CD8-positive, alpha-beta memory T cell (primary cell): ENCODE measurements at regions not wholly inside any gene's neighbourhood (a gene's known extent, or its start where the extent isn't known, plus 50 kb on each side); places are given as distances from the start of the nearest gene placed in this dataset.
"Not testable (repeated sequence)": the region's sequence is repeated elsewhere in the genome, so short reads cannot be mapped to it uniquely, and the experiment has no call there.

Experiments used
- CTCF ChIA-PET: fragments of 350-600 bp; sonication (Branson Sonifier 250); formaldehyde crosslinking; loops from one replicate; lab custom pipeline; 2021; ENCODE audit warnings: antibody characterized with exemption; lab: Charles Lee
- POLR2A ChIA-PET: fragments of 350-600 bp; sonication (Branson Sonifier 250); formaldehyde crosslinking; loops from one replicate; lab custom pipeline; 2021; ENCODE audit warnings: antibody characterized with exemption; lab: Charles Lee
- DNase-seq, 5 donors: peaks; one replicate each; pipeline versions ENCODE4 v3.0.0 to v3.0.0-alpha.2; 2020 to 2022; ENCODE audit warnings: mixed read lengths in 1 of 5
- H3K27ac ChIP-seq: one replicate; pipeline ENCODE4 v1.7.0; 2013; ENCODE audit warnings: low read depth, mild to moderate bottlenecking, low read length, moderate library complexity
- H3K27me3 ChIP-seq: 2 replicates; pipeline ENCODE4 v1.7.0; 2013; ENCODE audit warnings: low read length, mild to moderate bottlenecking; ENCODE audit not compliant: insufficient read depth, poor library complexity, severe bottlenecking
- H3K36me3 ChIP-seq: 2 replicates; pipeline ENCODE4 v1.7.0; 2013; ENCODE audit warnings: mild to moderate bottlenecking, low read length, moderate library complexity; ENCODE audit not compliant: insufficient read depth
- H3K4me1 ChIP-seq: 2 replicates; pipeline ENCODE4 v1.7.0; 2013; ENCODE audit warnings: mild to moderate bottlenecking, low read length, moderate library complexity; ENCODE audit not compliant: insufficient read depth
- H3K4me3 ChIP-seq: 2 replicates; pipeline ENCODE4 v1.7.0; 2013; ENCODE audit warnings: mild to moderate bottlenecking, low read length
- H3K9me3 ChIP-seq: 2 replicates; pipeline ENCODE4 v1.7.0; 2013; ENCODE audit warnings: mild to moderate bottlenecking, low read length
- H3K27ac Mint-ChIP-seq, 8 donors: one replicate each; pipeline ENCODE4 v1.8.0; 2020 to 2021; ENCODE audit warnings: mixed read lengths in 8 of 8, mild to moderate bottlenecking in 6 of 8, inconsistent platforms in 3 of 8, moderate library complexity in 3 of 8
- H3K27me3 Mint-ChIP-seq, 2 donors: one replicate each; pipeline ENCODE4 v1.8.0; 2020 to 2021; ENCODE audit warnings: mixed read lengths in 2 of 2, mild to moderate bottlenecking in 1 of 2, moderate library complexity in 1 of 2
- H3K36me3 Mint-ChIP-seq, 3 donors: one replicate each; pipeline ENCODE4 v1.8.0; 2020 to 2021; ENCODE audit warnings: mixed read lengths in 3 of 3, inconsistent platforms in 1 of 3, mild to moderate bottlenecking in 1 of 3
- H3K4me1 Mint-ChIP-seq, 3 donors: one replicate each; pipeline ENCODE4 v1.8.0; 2020 to 2021; ENCODE audit warnings: mixed read lengths in 3 of 3, inconsistent platforms in 1 of 3, mild to moderate bottlenecking in 1 of 3
- H3K4me3 Mint-ChIP-seq, 7 donors: one replicate each; pipeline ENCODE4 v1.8.0; 2020 to 2021; ENCODE audit warnings: mixed read lengths in 7 of 7, mild to moderate bottlenecking in 6 of 7, moderate library complexity in 4 of 7, inconsistent platforms in 2 of 7
- H3K9me3 Mint-ChIP-seq, 5 donors: one replicate each; pipeline ENCODE4 v1.8.0; 2020 to 2022; ENCODE audit warnings: mixed read lengths in 5 of 5, mild to moderate bottlenecking in 3 of 5, moderate library complexity in 2 of 5, inconsistent platforms in 1 of 5

- H3K36me3 Mint-ChIP-seq, result no peaks in the 10 kb centered on the region
- peaks cover 5 to 13% of the 10 kb centered on the region in 2 donors for H3K27me3 Mint-ChIP-seq
- Histone ChIP-seq H3K4me1 (no peaks in the 10 kb centered on the region), H3K27ac (no peak overlapping the region), H3K36me3 (no peaks in the 10 kb centered on the region), H3K4me3 (no peak overlapping the region), H3K9me3 (no peaks in the 10 kb centered on the region), H3K27me3 (no peaks in the 10 kb centered on the region)
- H3K9me3 Mint-ChIP-seq, result peaks cover 0 to 3% (median 1%) of the 10 kb centered on the region in 5 donors
- H3K27ac Mint-ChIP-seq, result no peak overlapping the region
- no peaks in the 10 kb centered on the region for H3K4me1 Mint-ChIP-seq
- no peak for DNase-seq
- CTCF ChIA-PET, result no interaction called here
- POLR2A ChIA-PET, result no interaction called here
- no peak overlapping the region for H3K4me3 Mint-ChIP-seq
These were observed 303.2 kb upstream of the TMTC4 start for GRCh38 chr13:100977841-100978240.

- Mint-ChIP-seq H3K27ac (no peak overlapping the region), H3K4me1 (no peaks in the 10 kb centered on the region), H3K36me3 (no peaks in the 10 kb centered on the region), H3K4me3 (no peak overlapping the region), H3K9me3 (peaks cover 0 to 9% (median 2%) of the 10 kb centered on the region in 5 donors), H3K27me3 (peaks cover 5 to 18% of the 10 kb centered on the region in 2 donors)
- CTCF ChIA-PET, result no interaction called here
- H3K36me3 ChIP-seq, result no peaks in the 10 kb centered on the region
- no peak overlapping the region for H3K4me3 ChIP-seq
- no peaks in the 10 kb centered on the region for H3K27me3 ChIP-seq
- H3K9me3 ChIP-seq, result no peaks in the 10 kb centered on the region
- H3K4me1 ChIP-seq, result no peaks in the 10 kb centered on the region
- POLR2A ChIA-PET, result no interaction called here
- no peak overlapping the region for H3K27ac ChIP-seq
- DNase-seq, result no peak
These were observed 302.4 kb upstream of the TMTC4 start for GRCh38 chr13:100976993-100977392.

GRCh38 chr13:100975666-100976065 is 301.1 kb upstream of the TMTC4 start:
- H3K27me3 Mint-ChIP-seq, result peaks cover 4 to 15% of the 10 kb centered on the region in 2 donors
- POLR2A ChIA-PET, H3K36me3 Mint-ChIP-seq: not testable (repeated sequence)

GRCh38 chr13:100962585-100962984 is 288.0 kb upstream of the TMTC4 start:
- Histone ChIP-seq H3K27ac (no peak overlapping the region), H3K36me3 (no peaks in the 10 kb centered on the region), H3K4me1 (no peaks in the 10 kb centered on the region), H3K4me3 (no peak overlapping the region), H3K9me3 (no peaks in the 10 kb centered on the region), H3K27me3 (no peaks in the 10 kb centered on the region)
- H3K4me3 Mint-ChIP-seq, result no peak overlapping the region
- H3K9me3 Mint-ChIP-seq, result peaks cover 3 to 9% (median 8%) of the 10 kb centered on the region in 5 donors
- ChIA-PET CTCF (no interaction called here), POLR2A (no interaction called here)
- H3K27me3 Mint-ChIP-seq, result peaks cover 2 to 3% of the 10 kb centered on the region in 2 donors
- no peaks in the 10 kb centered on the region for H3K36me3 Mint-ChIP-seq
- H3K27ac Mint-ChIP-seq, result no peak overlapping the region
- no peak for DNase-seq
- H3K4me1 Mint-ChIP-seq, result no peaks in the 10 kb centered on the region

More at GRCh38 chr13:100975666-100976065, 301.1 kb upstream of the TMTC4 start:
- H3K27me3 ChIP-seq, CTCF ChIA-PET, H3K4me1 ChIP-seq, H3K4me1 Mint-ChIP-seq, H3K27ac Mint-ChIP-seq, H3K4me3 Mint-ChIP-seq, H3K4me3 ChIP-seq, H3K27ac ChIP-seq, H3K9me3 ChIP-seq, DNase-seq, H3K36me3 ChIP-seq: not testable (repeated sequence)
- peaks cover 0 to 16% (median 4%) of the 10 kb centered on the region in 5 donors for H3K9me3 Mint-ChIP-seq

GRCh38 chr13:100961186-100961585 is 286.6 kb upstream of the TMTC4 start:
- Histone ChIP-seq H3K27me3 (no peaks in the 10 kb centered on the region), H3K4me3 (no peak overlapping the region), H3K27ac (no peak overlapping the region), H3K4me1 (no peaks in the 10 kb centered on the region), H3K36me3 (no peaks in the 10 kb centered on the region), H3K9me3 (no peaks in the 10 kb centered on the region)
- Mint-ChIP-seq H3K4me1 (no peaks in the 10 kb centered on the region), H3K27ac (no peak overlapping the region), H3K36me3 (no peaks in the 10 kb centered on the region), H3K27me3 (peaks cover 2 to 3% of the 10 kb centered on the region in 2 donors), H3K4me3 (no peak overlapping the region), H3K9me3 (peaks cover 2 to 5% (median 4%) of the 10 kb centered on the region in 5 donors)
- ChIA-PET POLR2A (no interaction called here), CTCF (no interaction called here)
- DNase-seq, result no peak

- ChIA-PET POLR2A (no interaction called here), CTCF (no interaction called here)
- no peak overlapping the region for H3K27ac Mint-ChIP-seq
- no peak overlapping the region for H3K4me3 ChIP-seq
- H3K4me1 Mint-ChIP-seq, result no peaks in the 10 kb centered on the region
- H3K4me3 Mint-ChIP-seq, result no peak overlapping the region
- H3K9me3 Mint-ChIP-seq, result peaks cover 0 to 4% (median 0%) of the 10 kb centered on the region in 5 donors
- peaks cover 2 to 3% of the 10 kb centered on the region in 2 donors for H3K27me3 Mint-ChIP-seq
- H3K27me3 ChIP-seq, result no peaks in the 10 kb centered on the region
- no peak overlapping the region for H3K27ac ChIP-seq
- H3K36me3 Mint-ChIP-seq, result no peaks in the 10 kb centered on the region
- no peak for DNase-seq
- H3K36me3 ChIP-seq, result no peaks in the 10 kb centered on the region
- no peaks in the 10 kb centered on the region for H3K9me3 ChIP-seq
- no peaks in the 10 kb centered on the region for H3K4me1 ChIP-seq
These were observed 284.2 kb upstream of the TMTC4 start for GRCh38 chr13:100958831-100959230.

- no peak overlapping the region for H3K4me3 ChIP-seq
- H3K27me3 Mint-ChIP-seq, result peaks cover 2 to 3% of the 10 kb centered on the region in 2 donors
- no peaks in the 10 kb centered on the region for H3K27me3 ChIP-seq
- H3K27ac ChIP-seq, result no peak overlapping the region
- no peaks in the 10 kb centered on the region for H3K4me1 ChIP-seq
- H3K9me3 ChIP-seq, result no peaks in the 10 kb centered on the region
- DNase-seq, result no peak
- H3K36me3 Mint-ChIP-seq, result no peaks in the 10 kb centered on the region
- ChIA-PET POLR2A (interaction anchor here (0.7 kb wide), 1 partner anchor 29 kb away, joined by 3 read pairs; no protein-coding TSS in a partner anchor), CTCF (no interaction called here)
- H3K4me3 Mint-ChIP-seq, result no peak overlapping the region
- H3K4me1 Mint-ChIP-seq, result no peaks in the 10 kb centered on the region
- peaks cover 0 to 7% (median 0%) of the 10 kb centered on the region in 5 donors for H3K9me3 Mint-ChIP-seq
- no peak overlapping the region for H3K27ac Mint-ChIP-seq
- H3K36me3 ChIP-seq, result no peaks in the 10 kb centered on the region
These were observed 283.1 kb upstream of the TMTC4 start for GRCh38 chr13:100957741-100958140.

- H3K9me3 ChIP-seq, result no peaks in the 10 kb centered on the region
- DNase-seq, result no peak
- Mint-ChIP-seq H3K9me3 (peaks cover 0 to 3% (median 0%) of the 10 kb centered on the region in 5 donors), H3K4me1 (no peaks in the 10 kb centered on the region), H3K27ac (no peak overlapping the region), H3K27me3 (peaks cover 3% of the 10 kb centered on the region in 2 donors), H3K4me3 (no peak overlapping the region), H3K36me3 (no peaks in the 10 kb centered on the region)
- ChIA-PET CTCF (no interaction called here), POLR2A (no interaction called here)
- H3K27ac ChIP-seq, result no peak overlapping the region
- H3K36me3 ChIP-seq, result no peaks in the 10 kb centered on the region
- no peak overlapping the region for H3K4me3 ChIP-seq
- no peaks in the 10 kb centered on the region for H3K4me1 ChIP-seq
- H3K27me3 ChIP-seq, result no peaks in the 10 kb centered on the region
These were observed 280.1 kb upstream of the TMTC4 start for GRCh38 chr13:100954430-100955305.
